HG03103 (cell line): ENCODE measurements at regions not wholly inside any gene's neighbourhood (a gene's known extent, or its start where the extent isn't known, plus 50 kb on each side); places are given as distances from the start of the nearest gene placed in this dataset.

Experiments used
- ATAC-seq: cut with Tn5 transposase; IDR thresholded peaks from one replicate; pipeline ENCODE4 v1.9.1; 2021; ENCODE audit warnings: low read depth; ENCODE audit not compliant: unreplicated experiment

DNA sequence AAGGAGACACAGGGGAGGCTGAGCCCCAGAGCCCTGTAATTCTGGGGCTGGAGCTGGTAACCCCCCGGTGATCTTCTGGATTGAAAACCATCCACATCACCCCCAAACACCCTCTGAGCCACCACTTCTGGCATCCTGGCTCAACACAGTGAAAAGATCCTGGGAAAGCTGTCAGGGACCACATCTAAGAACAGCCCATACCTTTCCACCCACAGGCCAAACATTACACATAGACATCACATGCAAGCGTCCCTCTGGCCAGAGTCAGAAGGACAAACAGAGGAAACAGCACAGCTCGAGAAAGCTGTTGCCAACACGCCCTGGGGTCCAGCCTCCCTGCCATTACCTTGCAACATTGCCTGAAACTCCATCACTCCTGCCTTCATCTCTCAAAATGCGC, 469.5 kb downstream of the SOX6 start:
- ATAC-seq: no peak

GRCh38 chr11:15888556-15889345, 467.6 kb downstream of the SOX6 start:
- no peak for ATAC-seq

DNA sequence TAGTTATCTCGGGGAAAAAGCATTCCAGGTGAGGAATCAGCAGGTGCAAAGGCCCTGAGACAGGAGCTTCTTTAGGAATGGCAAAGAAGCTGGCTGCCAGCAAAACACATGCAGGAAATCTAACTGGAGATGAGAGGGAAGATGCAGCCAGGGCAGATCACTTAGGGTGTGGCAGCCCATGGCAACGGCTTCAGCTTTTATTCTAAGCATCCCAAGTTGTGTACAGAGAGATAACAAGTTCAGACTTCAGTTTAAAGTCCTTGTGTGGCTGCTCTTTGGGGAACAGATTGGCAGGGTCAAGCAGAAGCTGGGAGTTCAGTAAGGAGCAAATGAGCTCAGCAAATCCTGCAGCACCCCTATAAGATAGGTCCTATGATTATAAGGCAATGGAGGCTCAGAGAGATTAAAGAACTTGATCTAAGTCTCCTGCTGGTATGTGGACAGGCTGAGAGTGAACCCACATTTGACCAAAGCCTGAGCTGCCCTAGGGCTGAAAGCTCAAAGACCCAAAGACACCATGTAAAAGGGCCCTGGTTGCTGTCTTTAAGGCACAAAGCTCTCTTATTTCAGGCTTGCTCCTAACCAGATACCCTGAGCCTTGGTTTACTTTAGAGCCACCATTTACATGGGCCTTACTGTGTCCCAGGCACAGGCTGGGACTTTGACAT, 466.8 kb downstream of the SOX6 start:
- no peak for ATAC-seq

GRCh38 chr11:15890031-15890713, 466.2 kb downstream of the SOX6 start:
- no peak for ATAC-seq

DNA sequence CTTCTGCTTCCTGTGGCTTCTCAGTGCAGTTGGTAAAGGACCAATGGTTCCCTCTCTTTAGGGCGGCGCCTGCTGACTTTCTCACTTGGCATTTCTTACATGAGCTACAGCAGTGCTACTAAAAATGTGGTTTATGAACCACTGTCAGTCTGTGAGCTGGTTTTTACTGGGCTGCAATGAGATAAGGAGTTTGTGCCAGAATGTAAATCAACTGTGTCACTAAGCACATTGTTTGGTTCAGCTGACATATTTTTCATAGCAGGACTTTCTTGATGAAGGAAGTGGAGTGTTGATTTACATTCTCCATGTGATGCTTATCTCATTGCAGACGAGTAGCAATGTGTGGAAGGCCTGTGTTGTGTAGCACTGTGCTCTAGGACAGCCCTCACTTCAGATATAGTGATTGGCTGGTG, 463.3 kb downstream of the SOX6 start:
- no peak for ATAC-seq

- no peak for ATAC-seq
Measured at GRCh38 chr11:15896026-15896425, 460.3 kb downstream of the SOX6 start.

GRCh38 chr11:15896530-15896929, 459.8 kb downstream of the SOX6 start:
- no peak for ATAC-seq

DNA sequence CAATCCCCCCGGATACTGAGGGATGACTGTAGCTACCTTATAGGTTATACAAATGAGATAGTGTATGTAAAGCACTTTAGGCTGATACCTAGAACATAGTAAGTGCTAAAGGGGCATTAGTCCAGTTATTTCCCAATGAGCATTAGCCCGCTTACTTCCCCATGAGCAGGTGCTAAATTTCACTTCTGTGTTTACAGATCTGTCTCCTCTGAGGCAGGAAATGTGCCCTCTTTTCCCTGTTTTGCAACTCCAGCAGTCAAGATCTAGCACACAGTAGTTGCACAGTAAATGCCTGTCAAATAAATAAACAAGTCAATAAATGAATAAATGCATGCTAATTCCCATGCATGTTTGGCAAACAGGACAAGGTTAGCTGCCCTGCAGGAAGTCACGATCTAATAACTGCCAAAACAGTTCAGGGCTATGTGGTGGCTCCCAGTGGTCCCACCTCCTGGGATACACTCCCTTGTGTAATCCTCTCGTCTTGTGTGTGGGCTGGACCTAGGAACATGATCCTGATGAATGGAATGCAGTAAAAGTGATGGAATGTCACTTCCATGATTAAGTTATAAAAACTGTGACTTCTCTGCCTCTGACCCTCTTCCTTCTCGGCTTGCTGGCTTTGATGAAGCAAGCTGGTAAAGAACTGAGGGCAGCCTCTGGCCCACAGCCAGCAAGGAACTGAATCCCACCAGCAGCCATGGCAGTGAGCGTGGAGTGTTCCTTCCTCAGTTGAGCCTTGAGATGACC, 459.0 kb downstream of the SOX6 start:
- no peak for ATAC-seq

- ATAC-seq: no peak
Measured at GRCh38 chr11:15901054-15901453, 455.3 kb downstream of the SOX6 start.

- no peak for ATAC-seq
Measured at GRCh38 chr11:15901790-15902189, 454.6 kb downstream of the SOX6 start.

GRCh38 chr11:15903246-15903645, 453.1 kb downstream of the SOX6 start:
- no peak for ATAC-seq

DNA sequence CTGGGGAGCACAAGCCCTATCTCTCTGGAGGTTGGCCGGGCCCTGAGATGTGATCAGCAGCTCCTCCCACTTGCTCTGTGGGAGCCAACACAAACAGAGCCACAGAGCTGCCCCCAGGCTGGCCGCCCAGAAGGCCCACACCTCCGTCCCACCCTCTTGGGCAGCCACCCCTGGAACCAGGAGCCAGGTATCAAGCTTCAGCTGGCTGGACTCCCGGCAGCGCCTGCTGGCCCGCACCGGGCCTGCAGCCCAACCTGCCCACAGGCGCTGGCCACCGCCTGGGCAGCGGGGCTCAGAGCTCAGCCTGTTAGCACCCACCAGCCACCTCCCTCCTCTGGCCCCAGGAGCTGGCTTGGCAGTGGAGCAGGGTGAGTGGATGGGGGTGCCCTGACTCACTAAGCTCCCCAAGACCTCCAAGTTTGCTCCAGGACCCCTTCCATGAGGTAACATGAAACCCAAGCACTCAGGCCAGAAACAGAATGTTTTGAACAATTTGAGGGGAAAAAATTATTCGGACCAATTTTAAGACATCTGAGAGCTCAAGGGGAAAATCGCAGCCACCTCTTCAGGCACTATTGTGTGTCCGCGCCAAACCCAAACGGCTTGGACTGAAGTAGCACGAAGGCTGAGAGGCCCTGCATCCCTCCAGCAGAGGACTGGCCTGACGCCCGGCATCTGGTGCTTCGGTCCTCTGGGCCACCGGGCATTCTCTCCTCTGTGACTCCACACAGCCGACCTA, 450.8 kb downstream of the SOX6 start:
- no peak for ATAC-seq

- ATAC-seq: no peak
Measured at GRCh38 chr11:15906481-15907035, 449.8 kb downstream of the SOX6 start.

DNA sequence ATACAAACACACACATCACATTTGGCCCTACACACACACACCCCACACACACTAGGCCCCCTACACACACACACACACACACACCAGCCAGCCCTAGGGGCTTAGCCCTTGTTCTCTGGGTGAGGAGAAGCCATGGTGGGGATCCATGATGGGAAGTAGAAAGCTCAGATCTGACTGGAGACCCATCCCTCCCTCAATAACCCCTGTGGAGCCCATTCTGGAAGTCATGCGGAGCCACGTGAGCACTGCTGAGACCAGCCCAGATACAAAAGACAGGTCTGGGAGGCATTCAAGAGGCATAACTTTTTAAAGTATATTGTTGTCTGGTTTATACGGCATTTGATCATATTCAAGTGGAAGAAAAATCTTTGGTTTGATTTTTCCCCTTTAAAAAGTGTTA, 448.5 kb downstream of the SOX6 start:
- ATAC-seq: no peak

- no peak for ATAC-seq
Measured at GRCh38 chr11:15909937-15910598, 446.3 kb downstream of the SOX6 start.

- ATAC-seq: no peak
Measured at GRCh38 chr11:15910761-15911160, 445.6 kb downstream of the SOX6 start.

DNA sequence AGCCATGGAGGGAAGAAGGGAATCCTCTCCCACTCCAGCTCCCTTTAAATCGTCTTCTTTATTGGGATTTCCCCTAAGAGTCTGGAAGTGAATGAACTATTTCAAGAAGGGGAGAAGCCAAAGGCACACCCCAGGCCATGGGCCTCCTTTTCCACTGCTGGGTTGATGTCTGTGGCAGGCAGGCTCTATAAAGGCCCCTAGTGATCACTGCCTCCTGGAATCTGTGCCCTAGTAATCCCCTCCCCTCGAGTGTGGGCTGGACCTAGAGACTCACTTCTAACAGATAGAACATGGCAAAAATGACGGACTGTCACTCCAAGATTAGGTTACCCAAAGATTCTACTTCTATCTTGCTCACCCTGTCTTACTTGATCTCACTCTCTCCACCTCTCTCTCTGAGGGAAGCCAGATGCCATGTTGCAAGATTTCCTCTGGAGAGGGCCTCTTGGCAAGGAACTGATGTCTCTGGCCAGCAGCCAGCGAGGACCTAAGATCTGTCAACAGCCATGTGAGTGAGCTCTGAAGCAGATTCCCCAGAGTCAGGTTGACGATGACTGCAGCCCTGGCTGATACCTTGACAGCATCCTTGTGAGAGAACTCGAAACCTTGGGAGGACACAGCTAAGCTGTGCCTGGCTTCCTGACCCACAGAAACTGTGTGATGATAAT, 444.8 kb downstream of the SOX6 start:
- no peak for ATAC-seq

GRCh38 chr11:15912291-15912690, 444.1 kb downstream of the SOX6 start:
- ATAC-seq: no peak

GRCh38 chr11:15912825-15913224, 443.5 kb downstream of the SOX6 start:
- no peak for ATAC-seq
